ENCODE measurements at regions not wholly inside any gene's neighbourhood (a gene's known extent, or its start where the extent isn't known, plus 50 kb on each side); places are given as distances from the start of the nearest gene placed in this dataset.

DNA sequence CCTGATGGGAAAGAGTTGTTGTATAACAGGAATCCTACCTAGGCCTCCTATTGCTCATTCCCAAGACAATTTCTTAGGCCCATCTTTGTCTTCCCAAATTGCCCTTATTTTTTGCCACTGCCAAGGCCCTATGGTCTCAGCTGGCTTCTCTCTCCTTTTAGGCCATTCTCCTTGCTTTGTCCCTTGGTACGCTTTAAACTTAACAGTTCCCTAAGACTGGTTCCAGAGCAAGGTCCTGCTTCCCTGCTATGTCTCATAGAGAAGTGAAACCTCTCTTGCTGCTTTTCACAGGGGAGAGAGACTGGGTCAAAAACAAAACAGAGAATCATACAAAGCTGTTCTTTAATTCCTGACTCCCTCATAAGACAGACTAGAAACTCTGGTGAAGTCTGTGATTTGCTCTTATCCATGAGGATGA is 77.1 kb downstream of the XCL2 start:
- TF ChIP-seq, protein P1, sequence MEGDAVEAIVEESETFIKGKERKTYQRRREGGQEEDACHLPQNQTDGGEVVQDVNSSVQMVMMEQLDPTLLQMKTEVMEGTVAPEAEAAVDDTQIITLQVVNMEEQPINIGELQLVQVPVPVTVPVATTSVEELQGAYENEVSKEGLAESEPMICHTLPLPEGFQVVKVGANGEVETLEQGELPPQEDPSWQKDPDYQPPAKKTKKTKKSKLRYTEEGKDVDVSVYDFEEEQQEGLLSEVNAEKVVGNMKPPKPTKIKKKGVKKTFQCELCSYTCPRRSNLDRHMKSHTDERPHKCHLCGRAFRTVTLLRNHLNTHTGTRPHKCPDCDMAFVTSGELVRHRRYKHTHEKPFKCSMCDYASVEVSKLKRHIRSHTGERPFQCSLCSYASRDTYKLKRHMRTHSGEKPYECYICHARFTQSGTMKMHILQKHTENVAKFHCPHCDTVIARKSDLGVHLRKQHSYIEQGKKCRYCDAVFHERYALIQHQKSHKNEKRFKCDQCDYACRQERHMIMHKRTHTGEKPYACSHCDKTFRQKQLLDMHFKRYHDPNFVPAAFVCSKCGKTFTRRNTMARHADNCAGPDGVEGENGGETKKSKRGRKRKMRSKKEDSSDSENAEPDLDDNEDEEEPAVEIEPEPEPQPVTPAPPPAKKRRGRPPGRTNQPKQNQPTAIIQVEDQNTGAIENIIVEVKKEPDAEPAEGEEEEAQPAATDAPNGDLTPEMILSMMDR (IDR thresholded peaks at IDR 0.05) = no peak
- no peak for TF ChIP-seq POLR2A (IDR thresholded peaks at IDR 0.05)

All from Peyer's patch (tissue), 4 donors.